HG02642 (cell line): ENCODE measurements at regions not wholly inside any gene's neighbourhood (a gene's known extent, or its start where the extent isn't known, plus 50 kb on each side); places are given as distances from the start of the nearest gene placed in this dataset.

ENCODE experiments used
- ATAC-seq: cut with Tn5 transposase; IDR thresholded peaks from one replicate; pipeline ENCODE4 v1.9.1; 2021; ENCODE audit warnings: mild to moderate bottlenecking; ENCODE audit not compliant: unreplicated experiment, poor library complexity

GRCh38 chr5:138666226-138666742 lies 86.9 kb upstream of the CTNNA1 start:
- ATAC-seq = no peak

- no peak for ATAC-seq
These were observed 88.0 kb upstream of the CTNNA1 start for GRCh38 chr5:138665261-138665660.

GRCh38 chr5:138664276-138664943 lies 88.8 kb upstream of the CTNNA1 start:
- no peak for ATAC-seq

GRCh38 chr5:138663561-138663960 lies 88.4 kb upstream of the HSPA9 start:
- no peak for ATAC-seq

- no peak for ATAC-seq
These were observed 87.8 kb upstream of the HSPA9 start for GRCh38 chr5:138663009-138663408.

- ATAC-seq = no peak
These were observed 87.4 kb upstream of the HSPA9 start for GRCh38 chr5:138662599-138662998.

- no peak for ATAC-seq
These were observed 86.8 kb upstream of the HSPA9 start for GRCh38 chr5:138661991-138662434.

- no peak for ATAC-seq
These were observed 86.2 kb upstream of the HSPA9 start for GRCh38 chr5:138661291-138661960.

GRCh38 chr5:138660051-138660572 lies 84.9 kb upstream of the HSPA9 start:
- no peak for ATAC-seq

GRCh38 chr5:138659561-138659960 lies 84.4 kb upstream of the HSPA9 start:
- no peak for ATAC-seq

GRCh38 chr5:138659121-138659520 lies 83.9 kb upstream of the HSPA9 start:
- no peak for ATAC-seq

GRCh38 chr5:138658676-138659075 lies 83.5 kb upstream of the HSPA9 start:
- ATAC-seq = no peak

GRCh38 chr5:138657360-138657759 lies 82.2 kb upstream of the HSPA9 start:
- ATAC-seq = no peak

- ATAC-seq = no peak
These were observed 81.7 kb upstream of the HSPA9 start for GRCh38 chr5:138656916-138657315.

GRCh38 chr5:138655530-138656190 lies 80.5 kb upstream of the HSPA9 start:
- ATAC-seq = no peak

GRCh38 chr5:138654281-138654867 lies 79.2 kb upstream of the HSPA9 start:
- peak; percentile 67 for ATAC-seq

GRCh38 chr5:138653502-138653901 lies 78.3 kb upstream of the HSPA9 start:
- ATAC-seq = no peak

- ATAC-seq = no peak
These were observed 76.5 kb upstream of the HSPA9 start for GRCh38 chr5:138651767-138652117.

- no peak for ATAC-seq
These were observed 76.0 kb upstream of the HSPA9 start for GRCh38 chr5:138651058-138651766.

- no peak for ATAC-seq
These were observed 75.0 kb upstream of the HSPA9 start for GRCh38 chr5:138650196-138650595.
